Fibroblast of skin of left biceps (primary cell): ENCODE measurements at regions not wholly inside any gene's neighbourhood (a gene's known extent, or its start where the extent isn't known, plus 50 kb on each side); places are given as distances from the start of the nearest gene placed in this dataset.
"Not testable (repeated sequence)": the region's sequence is repeated elsewhere in the genome, so short reads cannot be mapped to it uniquely, and the experiment has no call there.

Experiments
- DNase-seq, 2 experiments: peaks; one replicate each; pipeline ENCODE4 v3.0.0-alpha.2; 2013; ENCODE audit warnings: low read depth in 2 of 2

- no peak for DNase-seq
Observed at GRCh38 chr2:22336414-22336813, 1048.6 kb upstream of the KLHL29 start.

- DNase-seq = no peak
Observed at GRCh38 chr2:22340716-22341115, 1044.3 kb upstream of the KLHL29 start.

DNA sequence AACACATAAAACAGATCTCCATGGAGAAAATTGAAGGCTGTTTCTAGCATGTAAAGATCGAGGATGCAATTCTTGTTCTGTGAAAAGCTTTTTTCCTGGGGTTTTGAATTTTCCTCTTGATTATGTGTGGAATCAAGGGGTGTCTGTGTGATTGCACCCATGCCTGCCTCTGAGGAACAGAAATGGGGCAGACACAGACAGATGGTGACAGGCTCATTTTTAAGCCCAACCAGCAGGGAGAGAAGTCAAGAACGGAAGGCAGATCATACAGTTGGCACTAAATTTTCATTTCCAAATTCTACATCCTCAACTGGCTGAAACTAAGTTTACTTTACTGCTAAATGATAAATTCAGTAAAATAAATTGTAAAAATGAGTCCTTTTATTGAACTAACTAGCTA lies 1037.7 kb upstream of the KLHL29 start:
- no peak for DNase-seq

GRCh38 chr2:22350621-22351020 lies 1034.4 kb upstream of the KLHL29 start:
- no peak for DNase-seq

DNA sequence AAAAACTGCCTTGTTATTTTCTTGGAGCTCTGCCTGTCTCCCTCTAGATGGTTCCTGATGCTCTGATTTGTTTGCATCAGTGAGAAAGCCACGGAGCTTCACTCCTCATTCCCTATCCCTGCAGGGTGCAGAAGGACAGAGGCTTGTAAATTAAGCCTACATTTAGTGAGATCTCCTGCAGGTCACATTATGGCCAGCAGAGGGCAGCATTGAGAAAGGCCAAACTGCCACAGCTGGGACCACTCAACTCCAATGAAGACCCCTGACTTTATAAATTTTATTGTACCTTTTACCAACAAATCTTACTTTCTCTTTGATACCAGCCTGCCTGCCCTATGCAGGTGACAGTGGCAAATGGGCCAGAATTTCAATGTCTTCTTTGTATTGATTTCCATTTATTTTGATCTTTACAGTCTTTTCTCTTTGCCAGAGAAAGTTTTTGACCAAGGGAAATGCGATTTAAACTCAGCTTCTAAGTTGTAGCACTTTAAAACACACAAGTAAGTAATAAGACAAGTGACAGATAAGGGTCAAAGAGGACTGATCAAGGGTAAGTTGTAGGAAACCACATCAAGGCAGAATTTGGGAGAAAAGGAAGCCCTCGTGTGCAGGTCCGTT lies 1029.1 kb upstream of the KLHL29 start:
- DNase-seq = no peak

DNA sequence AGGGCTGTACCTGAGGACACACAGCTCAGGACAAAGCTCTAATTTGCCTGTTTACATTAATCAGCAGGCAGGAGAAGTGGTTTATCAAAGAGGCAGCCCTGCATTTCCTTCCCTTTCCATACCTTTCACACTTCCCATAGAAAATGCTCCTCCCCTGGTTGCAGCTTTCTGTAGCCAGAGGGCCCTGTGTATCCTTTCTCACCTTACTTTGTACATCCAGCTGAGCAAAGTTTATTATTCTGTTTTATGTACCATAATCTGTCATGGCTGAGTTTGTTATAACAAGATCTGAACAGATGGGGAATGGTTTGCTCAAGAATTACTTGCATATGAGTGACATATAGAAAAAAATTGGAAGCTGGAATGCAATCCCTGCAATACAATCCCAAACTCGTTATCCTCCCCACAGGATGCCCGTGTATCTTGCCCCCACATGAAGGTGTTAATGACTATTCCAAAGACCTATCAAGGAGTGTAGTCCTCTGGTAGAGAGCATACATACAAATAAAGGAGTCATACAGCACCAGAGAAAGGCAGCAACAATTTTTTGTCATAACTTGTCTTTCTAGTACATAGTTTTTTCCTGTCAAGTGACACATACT lies 1025.8 kb upstream of the KLHL29 start:
- DNase-seq = no peak

DNA sequence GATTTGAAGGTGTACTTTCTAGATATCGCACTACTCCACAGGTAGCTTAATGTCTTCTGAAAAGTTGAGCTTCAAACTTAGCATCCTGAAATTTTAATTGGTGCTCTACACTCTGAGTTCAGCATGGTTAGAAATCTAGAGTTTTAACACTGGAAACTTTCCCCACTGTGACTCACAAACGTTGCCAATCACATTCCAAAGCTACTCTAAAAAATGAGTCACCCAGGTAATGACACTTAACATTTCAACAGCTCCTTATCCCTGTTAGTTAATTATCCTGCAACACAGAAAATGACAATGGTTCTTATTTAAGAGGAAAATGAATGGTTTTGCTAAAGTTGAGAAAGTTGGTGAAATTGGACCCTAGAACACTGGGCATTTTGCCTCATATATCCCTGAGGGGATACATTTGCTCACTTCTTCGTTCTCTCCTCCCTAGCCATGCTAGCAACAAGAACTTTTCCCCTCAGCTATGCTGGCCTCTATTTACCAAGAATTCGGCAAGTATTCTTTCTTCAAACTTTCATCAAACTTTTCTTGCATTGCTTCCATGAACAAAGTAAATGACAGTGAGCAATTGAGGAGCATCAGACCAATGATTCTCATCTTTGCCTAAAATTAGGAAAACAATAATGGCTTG lies 1024.1 kb upstream of the KLHL29 start:
- no peak for DNase-seq

GRCh38 chr2:22361571-22361970 lies 1023.4 kb upstream of the KLHL29 start:
- no peak for DNase-seq

DNA sequence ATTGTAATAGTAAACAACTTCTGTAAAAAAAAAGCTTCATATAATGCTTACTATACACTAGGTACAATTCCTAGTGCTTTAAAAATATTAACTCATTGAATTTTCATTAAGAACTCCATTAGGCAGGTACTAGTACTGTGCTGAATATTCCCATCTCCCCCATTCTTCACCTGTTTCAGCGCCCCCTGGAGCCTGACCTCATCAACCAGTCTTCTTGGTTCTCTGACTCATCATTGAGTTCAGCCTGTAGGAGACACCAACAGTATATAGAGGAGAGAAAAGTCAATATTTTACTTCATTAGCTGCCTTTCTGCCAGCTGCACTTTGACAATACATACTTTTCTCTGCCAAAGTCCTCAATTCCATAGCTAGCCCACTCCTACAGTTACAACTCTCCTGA lies 1009.9 kb upstream of the KLHL29 start:
- DNase-seq = no peak

DNA sequence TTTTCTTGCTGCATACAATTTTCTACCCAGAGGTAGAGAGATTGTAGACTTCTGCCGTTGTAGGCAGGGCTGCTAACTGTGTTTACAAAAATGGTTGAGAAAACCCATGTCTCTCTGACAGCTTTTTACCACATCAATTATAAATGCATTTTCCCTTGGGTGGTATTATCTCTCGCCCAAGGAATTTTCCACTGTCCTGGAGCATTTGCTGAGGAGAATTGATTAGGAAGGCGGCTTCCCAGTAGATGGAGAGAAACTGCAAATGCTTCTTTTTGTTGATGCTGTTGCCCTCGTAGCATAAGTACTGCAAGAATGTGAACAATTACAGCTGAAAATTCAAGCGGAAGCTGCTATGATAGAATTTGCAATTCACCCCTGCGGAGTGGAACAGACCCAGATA lies 1007.7 kb upstream of the KLHL29 start:
- DNase-seq = no peak

DNA sequence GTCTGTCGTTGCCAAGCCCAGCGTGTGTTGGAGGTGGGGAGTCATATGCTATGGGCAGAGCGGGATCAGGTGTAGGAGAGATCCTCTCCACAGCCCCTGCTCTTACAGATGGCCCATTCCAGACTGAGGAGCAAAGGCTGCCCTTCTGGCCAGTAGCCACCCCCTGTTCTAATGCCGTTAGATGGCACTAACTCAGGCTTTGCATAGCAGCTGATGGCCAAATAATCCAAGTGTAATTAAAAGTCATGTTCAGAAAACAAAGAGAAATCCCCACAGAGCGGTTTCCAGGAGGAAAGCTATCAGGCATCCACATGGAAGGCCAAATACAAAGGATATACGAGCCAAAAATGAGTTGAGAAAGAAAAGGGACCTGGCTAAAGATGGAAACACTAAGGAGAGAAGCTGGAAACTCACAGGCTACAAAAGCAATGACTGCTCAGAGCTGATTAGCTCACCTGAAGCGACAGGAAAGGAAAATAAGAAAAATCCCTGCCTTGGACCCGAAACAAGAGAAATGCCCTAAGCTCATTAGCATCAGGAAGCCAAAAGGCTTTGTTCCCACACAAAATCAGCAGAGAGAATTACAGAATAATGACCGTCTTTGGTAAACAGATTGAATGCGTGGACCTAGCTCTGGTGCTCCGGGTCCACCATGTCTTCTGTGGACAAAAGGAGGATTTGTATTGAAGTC lies 1002.4 kb upstream of the KLHL29 start:
- no peak for DNase-seq

- DNase-seq = no peak
Observed at GRCh38 chr2:22397847-22398246, 987.1 kb upstream of the KLHL29 start.

DNA sequence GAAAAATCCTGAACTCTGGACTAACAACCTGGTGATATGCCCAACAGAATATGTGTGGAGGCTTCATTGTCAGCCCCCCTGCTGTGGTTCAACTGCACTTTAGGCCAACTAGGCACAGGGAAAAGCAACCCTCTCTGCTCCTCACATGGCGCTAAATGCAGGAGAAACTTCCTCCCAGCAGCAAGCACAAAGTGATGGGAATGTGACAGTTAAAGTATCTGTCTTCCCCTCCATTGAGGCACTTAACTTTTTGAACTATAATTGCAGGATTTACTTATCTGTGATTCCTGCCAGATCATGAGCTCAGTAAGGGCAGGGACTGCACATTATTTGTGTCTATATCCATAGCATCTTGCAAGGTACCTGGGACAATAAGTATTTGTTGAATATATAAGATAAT lies 981.2 kb upstream of the KLHL29 start:
- no peak for DNase-seq

GRCh38 chr2:22406625-22407024 lies 978.4 kb upstream of the KLHL29 start:
- DNase-seq = no peak

DNA sequence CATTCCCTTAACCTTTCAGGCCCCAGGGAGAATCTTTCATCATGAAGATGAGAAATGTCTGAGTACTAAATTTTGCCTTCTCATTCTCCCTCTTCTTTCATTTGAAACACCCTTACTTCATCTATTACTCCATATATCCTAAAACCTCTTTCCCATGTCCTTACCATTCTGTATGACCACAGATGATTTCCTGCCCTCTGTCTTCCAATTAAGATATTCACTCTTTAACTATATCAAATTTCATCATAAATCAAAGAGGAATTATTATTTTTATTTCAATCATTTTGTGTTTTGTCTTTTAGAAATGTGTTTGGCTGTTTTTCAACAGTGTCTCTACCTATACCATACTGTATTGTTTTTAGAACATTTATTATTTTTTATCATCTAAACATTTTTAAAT lies 964.9 kb upstream of the KLHL29 start:
- no peak for DNase-seq

- no peak for DNase-seq
Observed at GRCh38 chr2:22442051-22442450, 942.9 kb upstream of the KLHL29 start.

DNA sequence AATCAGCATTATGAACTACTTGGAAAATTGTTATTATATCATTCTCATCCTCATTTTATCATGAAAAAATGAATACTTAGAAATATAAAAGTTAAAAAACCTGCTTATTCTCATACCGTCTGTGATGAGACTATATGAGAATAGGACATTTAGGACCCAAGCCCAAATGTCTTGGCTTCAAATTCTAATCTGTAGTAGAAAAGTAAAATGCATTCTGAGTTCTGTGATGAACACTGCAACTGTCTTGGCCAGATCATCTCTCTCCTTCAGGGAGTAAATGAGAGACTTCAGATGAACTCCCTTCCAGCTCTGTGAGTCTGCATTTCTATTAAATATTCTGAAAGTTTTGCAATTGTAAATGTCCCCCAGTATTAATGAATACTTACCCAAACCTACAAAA lies 940.7 kb upstream of the KLHL29 start:
- DNase-seq = no peak

GRCh38 chr2:22449696-22450095 lies 935.3 kb upstream of the KLHL29 start:
- DNase-seq = no peak

- DNase-seq = no peak
Observed at GRCh38 chr2:22450831-22451230, 934.1 kb upstream of the KLHL29 start.

- DNase-seq = peak; percentile 9 to 15
Observed at GRCh38 chr2:22454826-22455485, 930.0 kb upstream of the KLHL29 start.

DNA sequence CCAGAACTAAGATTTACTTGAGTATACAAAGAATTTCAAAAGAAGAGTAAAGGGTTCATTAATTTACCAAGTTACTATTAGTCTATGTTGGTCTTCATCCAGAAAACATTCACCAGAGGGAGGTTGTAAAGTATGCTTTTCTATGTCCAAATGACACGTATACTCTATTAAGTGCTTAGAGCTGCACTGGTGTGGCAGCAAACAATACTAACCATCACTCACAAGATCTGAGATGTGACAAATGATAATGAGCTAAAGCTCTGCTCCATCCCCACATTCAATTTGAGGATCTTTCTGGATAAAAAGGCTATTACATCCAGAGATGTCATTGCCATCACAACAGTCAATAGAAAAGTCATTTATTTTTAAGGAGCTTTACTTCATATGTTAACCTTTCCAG lies 926.5 kb upstream of the KLHL29 start:
- DNase-seq = no peak

GRCh38 chr2:22475103-22475502 lies 909.9 kb upstream of the KLHL29 start:
- DNase-seq = not testable (repeated sequence)
